GM12872 (cell line): ENCODE measurements at regions not wholly inside any gene's neighbourhood (a gene's known extent, or its start where the extent isn't known, plus 50 kb on each side); places are given as distances from the start of the nearest gene placed in this dataset.
A peak's percentile ranks its signal among the peaks of the same experiment; 100 is the strongest.

Source experiments
- CTCF ChIP-seq: IDR thresholded peaks from 3 replicates; pipeline ENCODE4 v1.5.1; 2011; ENCODE audit warnings: low read depth, mild to moderate bottlenecking, low read length, moderate library complexity; ENCODE audit not compliant: insufficient read depth

- no peak for TF ChIP-seq CTCF
These were observed 163.9 kb downstream of the SLC7A11 start for GRCh38 chr4:138078253-138078652.

GRCh38 chr4:138076561-138076960, 165.6 kb downstream of the SLC7A11 start:
- TF ChIP-seq CTCF = no peak

DNA sequence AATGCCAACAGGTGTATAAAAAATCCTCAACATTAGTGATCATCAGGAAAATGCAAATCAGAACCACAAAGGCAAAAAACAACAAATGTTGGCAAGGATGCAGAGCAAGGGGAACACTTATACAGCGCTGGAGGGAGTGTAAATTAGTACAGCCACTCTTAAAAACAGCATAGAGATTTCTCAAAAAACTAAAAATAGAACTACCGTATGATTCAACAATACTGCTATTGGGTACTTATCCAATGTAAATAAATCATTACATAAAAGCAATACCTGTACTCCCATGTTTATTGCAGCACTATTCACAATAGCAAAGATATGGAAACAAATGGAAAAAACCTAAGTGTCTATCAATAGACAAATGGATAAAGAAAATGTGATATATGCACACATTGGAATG, 171.3 kb downstream of the SLC7A11 start:
- no peak for TF ChIP-seq CTCF

DNA sequence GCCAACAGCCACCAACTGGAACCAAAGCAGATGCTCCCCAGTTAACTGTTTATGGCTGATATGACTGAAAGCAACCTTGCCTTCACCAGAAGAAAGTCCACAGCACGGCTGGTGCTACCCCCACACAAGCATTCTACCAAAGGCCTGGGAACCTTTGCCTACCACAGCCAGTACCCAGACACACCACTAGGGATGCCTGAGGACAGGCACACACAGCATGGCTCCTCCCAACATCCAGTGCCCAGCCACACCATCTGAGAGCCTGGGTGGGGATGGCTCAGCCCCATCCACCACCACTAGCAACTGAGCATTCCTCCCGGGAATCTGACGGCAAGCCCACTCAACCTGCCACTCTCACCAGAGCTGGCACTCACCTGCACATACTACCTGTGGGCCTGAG, 178.6 kb downstream of the SLC7A11 start:
- peak; percentile 32; the same call in 2 of the 3 replicates for TF ChIP-seq CTCF

DNA sequence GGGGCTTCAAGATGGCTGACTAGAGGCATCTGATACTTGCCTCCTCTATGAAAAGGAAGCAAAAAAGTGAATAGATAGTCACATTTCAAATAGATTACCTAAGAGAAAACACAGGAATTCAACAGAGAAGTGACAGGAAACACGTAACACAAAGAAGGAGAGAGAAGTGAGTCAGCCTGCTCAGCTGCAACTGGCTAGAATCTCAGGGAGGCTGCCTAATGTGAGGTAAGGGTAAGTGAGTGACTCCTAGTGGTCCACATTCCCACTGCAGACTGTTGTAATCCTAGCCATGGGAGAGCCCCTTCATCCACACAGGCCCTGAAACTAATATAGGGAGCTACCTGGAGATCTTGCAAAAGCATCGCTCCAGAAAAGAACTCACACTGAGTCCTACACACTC, 179.2 kb downstream of the SLC7A11 start:
- no peak for TF ChIP-seq CTCF

DNA sequence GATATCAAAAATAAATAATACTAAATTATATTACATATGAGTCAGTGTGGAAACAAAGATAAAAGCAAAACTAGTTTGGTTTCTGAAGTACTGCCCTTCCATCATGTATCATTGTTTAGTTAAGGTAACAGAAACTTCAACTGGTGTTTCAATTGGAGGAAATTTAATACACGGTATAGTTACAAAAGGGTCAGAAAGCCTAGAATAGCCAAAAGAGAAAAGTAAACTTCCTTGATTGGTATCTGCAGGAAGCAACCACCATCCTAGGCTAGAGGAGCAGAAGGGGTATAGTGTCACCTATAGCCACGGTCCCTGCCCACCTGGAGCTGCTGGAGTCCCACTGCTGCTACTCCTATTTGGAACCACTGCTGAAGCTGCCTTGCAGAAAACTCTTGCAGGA, 185.6 kb downstream of the SLC7A11 start:
- no peak for TF ChIP-seq CTCF

GRCh38 chr4:138055890-138056289, 186.3 kb downstream of the SLC7A11 start:
- no peak for TF ChIP-seq CTCF
